ENCODE measurements at regions not wholly inside any gene's neighbourhood (a gene's known extent, or its start where the extent isn't known, plus 50 kb on each side); places are given as distances from the start of the nearest gene placed in this dataset.

GRCh38 chr4:153034681-153035080, 98.6 kb downstream of the FHDC1 start:
- DNase-seq: no peak

GRCh38 chr4:153036931-153037482, 100.9 kb downstream of the FHDC1 start:
- no peak for DNase-seq

DNA sequence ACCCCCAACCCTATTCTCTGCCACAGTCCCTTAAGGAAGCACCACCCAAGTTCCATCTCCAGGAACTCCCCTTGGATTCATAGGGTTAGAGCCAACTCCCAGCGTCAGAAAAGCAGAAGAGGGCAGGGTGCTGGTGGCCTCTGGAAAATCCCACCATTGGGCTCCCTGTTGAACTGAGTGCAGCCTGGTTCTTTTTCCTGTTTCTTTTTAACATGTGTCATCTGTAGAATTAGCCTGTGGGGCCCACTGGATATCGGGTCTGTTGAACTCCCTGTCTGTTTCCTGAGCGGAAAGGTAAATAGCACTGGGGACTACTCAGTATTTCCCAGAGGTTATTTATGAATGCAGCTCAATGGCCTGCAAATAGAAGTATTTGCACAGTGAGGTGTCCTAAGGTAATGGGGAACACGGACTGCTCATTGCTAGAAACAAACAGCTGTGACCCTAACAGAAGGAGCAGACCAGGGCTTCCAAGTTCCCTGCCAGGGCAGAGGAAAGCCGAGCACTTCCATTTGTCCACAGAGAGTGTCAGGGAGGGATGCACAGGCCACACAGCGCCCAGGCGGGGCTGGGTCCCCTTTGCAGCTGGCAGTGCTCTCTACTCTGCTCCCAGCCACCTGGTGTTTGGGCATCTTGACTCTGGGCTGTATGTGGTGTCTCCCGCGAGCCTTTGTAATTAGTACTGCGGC, 102.6 kb downstream of the FHDC1 start:
- no peak for DNase-seq

GRCh38 chr4:153039542-153040185, 103.5 kb downstream of the FHDC1 start:
- no peak for DNase-seq

DNA sequence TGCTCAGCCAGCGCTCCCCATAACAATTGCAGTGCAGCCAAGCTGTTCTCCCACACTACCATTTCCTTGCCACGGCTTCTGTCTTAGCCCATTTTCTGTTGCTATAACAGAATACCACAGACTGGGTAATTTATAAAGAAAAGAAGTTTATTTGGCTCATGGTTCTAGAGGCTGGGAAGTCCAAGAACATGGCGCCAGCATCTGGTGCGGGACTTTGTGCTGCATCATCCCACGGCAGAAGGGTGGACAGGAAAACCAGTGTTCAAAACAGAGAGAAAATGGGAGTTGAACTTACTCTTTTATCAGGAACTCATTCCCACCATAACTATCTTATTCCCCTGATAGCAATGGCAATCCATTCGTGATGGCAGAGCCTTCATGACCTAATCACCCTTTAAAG, 104.6 kb downstream of the FHDC1 start:
- DNase-seq: no peak

DNA sequence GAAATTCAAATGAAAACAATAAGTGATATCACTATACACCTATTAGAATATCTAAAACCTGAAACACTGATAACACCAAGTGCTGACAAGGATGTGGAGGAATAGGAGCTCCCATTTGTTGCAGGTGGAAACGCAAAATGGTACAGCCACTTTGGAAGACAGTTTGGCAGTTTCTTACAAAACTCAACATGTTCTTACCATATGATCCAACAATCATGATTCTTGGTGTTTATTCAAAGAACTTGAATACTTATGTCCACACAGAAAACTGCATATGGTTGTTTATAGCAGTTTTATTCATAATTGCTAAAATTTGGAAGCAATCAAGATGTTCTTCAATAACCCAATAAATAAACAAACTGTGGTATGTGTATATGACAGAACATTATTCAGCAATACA, 107.9 kb downstream of the FHDC1 start:
- DNase-seq: no peak

- DNase-seq: no peak
Measured at GRCh38 chr4:153045111-153045982, 109.2 kb downstream of the FHDC1 start.

GRCh38 chr4:153058671-153059060, 122.5 kb downstream of the FHDC1 start:
- DNase-seq: no peak

GRCh38 chr4:153060196-153060595, 124.1 kb downstream of the FHDC1 start:
- DNase-seq: no peak

DNA sequence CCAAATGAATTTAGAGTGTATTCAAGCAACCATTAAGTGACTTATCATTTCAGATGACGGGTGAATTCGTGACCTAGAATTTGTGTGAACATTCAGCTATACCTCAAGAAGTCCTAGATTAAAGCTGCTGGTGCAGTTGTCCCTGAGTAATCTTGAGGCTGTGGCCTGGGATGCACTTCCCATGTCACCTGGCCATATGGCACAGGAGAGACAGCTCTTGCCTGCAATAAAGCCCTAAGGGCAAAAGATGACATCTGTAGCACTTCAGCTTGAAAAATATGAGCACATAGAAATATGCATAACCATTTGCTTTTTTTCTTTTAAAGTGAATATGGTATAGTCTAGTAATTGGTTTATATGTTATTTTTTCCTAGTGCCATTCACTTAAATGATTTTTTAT, 125.8 kb downstream of the FHDC1 start:
- DNase-seq: no peak

GRCh38 chr4:153062652-153063168, 126.6 kb downstream of the FHDC1 start:
- DNase-seq: no peak

- DNase-seq: no peak
Measured at GRCh38 chr4:153063490-153063889, 127.4 kb downstream of the FHDC1 start.

GRCh38 chr4:153064571-153064970, 128.4 kb downstream of the FHDC1 start:
- no peak for DNase-seq

DNA sequence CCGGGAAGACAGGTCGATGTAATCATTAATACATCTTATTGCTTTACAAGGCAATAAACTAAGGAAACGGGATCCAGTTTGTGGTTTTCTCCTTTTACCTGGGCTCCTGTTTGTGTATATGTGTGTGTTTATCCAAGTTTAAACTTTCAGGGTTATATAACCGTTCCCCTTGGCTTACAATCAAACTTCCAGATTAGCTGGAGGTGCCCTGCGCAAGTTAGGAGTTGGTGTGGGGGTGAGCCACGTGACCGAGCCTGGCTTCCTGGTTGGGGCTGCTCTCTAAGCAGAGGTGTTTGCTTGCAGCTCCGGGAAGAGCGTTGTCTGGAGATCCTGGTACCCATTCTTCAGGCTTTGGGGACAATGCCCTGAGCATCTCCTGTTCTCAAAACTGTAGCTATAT, 129.2 kb downstream of the FHDC1 start:
- no peak for DNase-seq

DNA sequence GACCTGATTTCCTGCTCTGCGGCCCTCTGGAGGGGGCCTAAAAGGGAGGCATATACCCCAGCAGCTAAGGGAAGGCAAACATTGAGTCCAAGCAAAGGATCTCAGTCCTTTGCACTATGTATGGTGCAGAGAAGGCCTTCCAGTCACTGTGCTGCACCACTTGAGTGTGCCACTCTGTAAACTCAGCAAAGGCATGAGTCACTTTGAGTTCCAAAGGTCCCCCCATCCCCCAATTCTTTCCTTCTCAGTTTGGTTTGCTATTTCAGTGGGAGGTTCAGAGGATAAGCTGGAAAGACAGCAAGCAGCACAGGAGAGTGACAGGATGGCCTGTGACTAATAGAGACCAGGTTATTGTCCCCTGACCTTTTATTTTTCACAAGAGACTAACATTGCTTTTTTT, 131.3 kb downstream of the FHDC1 start:
- DNase-seq: no peak

DNA sequence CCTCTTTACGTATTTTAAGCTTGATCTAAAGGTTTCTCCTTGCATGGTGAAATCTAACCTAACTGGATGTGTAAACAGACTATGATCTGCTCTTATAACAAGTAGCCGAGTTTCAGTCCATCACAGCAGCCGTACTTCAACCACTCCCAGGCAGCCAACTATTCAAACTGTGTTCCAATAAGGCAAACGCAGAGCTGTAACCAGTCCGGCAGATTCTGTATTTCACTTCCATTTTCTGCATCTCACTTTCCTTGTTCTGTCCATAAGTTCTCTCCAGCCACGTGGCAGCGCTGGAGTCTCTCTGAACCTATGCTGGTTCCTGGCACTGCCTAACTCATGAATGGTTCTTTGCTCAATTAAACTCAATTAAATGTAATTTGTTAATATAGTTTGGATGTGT, 132.6 kb downstream of the FHDC1 start:
- DNase-seq: no peak

- no peak for DNase-seq
Measured at GRCh38 chr4:153071958-153072598, 132.2 kb upstream of the TRIM2 start.

- no peak for DNase-seq
Measured at GRCh38 chr4:153072661-153073060, 131.6 kb upstream of the TRIM2 start.

DNA sequence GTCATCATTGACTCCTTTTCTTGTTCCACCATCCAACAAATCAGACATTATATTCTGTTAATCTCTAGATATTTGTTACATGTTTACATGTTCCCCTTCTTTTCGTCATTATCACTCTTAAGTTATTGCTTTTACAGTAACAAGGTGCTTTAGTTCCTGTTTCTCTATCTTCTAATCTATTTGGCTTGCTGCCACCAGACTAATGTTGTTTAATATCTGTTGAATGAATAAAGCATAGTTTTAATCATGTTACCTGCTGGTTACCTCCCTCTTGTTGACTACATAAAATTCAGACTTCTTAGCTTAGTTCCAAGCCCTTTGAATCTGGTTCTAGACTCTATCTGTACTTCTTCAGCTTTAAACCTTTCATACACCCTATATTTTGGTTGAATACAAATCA, 129.8 kb upstream of the TRIM2 start:
- no peak for DNase-seq

- DNase-seq: no peak
Measured at GRCh38 chr4:153074936-153075630, 129.2 kb upstream of the TRIM2 start.

GRCh38 chr4:153075836-153076518, 128.3 kb upstream of the TRIM2 start:
- DNase-seq: no peak

- DNase-seq: no peak
Measured at GRCh38 chr4:153076861-153077260, 127.4 kb upstream of the TRIM2 start.

Data from GF-D8 (cell line).